Activated CD8-positive, alpha-beta memory T cell treated with anti-CD3 and anti-CD28 coated beads for 36 hours (primary cell): ENCODE measurements at regions not wholly inside any gene's neighbourhood (a gene's known extent, or its start where the extent isn't known, plus 50 kb on each side); places are given as distances from the start of the nearest gene placed in this dataset.

Experiments
- CTCF ChIA-PET: fragments of 350-600 bp; sonication (Branson Sonifier 250); formaldehyde crosslinking; loops from one replicate; lab custom pipeline; 2021; ENCODE audit warnings: antibody characterized with exemption; lab: Charles Lee
- POLR2A ChIA-PET: fragments of 350-600 bp; sonication (Branson Sonifier 250); formaldehyde crosslinking; loops from one replicate; lab custom pipeline; 2021; ENCODE audit warnings: antibody characterized with exemption; lab: Charles Lee

DNA sequence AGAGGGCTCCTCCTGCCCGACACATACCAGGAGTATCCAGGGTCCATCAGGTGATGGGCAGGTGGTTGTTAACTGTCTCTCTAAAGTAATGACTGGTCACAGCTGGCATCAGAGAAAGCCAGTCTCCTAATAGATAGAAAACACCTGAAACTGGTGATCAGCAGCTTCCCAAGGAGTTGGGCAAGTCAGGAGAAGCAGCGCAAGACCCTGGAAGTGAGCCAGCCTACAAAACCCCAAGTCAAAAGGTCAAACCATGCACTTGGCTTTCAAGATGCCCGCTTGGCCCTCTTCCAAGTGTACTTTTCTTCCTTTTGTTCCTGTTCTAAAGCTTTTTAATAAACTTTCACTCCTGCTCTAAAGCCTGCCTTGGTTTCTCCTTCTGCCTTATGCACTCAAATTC lies 815.2 kb downstream of the DCDC2C start:
- POLR2A ChIA-PET = no interaction called here
- CTCF ChIA-PET = no interaction called here

DNA sequence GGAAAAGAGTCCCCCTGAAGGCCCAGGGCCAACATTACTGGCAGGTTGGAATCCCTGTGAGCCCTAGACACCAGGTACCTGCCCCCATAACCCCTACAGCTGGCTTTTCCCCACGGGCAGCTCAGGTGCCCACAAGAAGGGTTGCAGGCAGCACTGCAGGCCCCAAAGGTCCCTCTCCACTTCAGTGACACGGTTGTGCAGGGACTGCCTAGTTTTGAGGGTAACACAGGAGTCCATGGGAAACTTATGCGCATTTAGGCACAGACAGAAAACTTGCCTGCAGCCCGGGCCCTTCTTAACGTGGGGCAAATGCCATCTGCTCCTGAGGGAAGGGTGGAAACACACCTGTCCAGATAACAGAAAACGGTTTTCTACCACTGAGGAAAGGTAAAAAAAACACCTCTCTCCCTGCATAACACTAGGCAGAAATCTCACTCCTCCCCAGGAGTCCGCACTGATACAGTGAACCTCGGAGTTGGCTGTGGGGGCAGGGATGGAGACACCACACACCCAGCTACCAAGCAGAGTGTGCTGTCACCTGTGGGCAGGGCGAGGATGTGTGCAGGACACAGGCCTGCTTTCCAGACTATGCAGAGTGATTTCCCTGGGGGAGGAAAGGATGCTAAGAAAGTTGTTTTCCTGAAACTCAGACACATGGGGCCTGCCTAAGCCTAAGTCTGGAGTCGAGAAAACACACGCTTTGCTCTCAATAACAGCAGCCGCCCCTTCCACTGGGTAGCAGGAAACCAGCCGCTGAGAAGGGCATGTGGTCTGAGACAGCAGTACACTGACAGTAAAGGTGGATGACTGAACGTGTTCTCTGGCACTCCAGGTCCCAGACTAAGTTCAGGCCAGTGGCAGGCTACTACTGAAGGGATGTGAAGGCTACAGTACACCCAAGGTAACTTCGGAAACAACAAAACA lies 819.4 kb downstream of the DCDC2C start:
- ChIA-PET POLR2A (no interaction called here), CTCF (no interaction called here)

DNA sequence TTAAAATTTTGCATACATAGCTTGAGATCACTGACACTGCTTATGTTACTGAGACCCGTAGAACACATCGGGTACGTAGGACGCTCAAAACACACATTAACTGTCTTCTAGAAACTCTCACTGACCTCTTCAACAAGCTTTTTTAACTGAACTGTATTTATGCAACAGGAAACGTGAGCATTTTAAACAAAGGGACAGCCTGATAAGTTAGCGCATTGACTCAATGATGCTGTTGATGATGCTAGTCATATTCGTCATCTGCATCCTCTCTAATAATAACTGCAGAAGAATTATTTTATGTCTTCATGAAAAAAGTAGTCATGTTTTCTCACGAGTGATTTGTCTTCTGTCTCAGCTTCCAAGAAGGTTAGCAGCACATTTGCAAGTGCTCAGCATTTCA lies 824.0 kb downstream of the DCDC2C start:
- CTCF ChIA-PET = no interaction called here
- POLR2A ChIA-PET = no interaction called here

DNA sequence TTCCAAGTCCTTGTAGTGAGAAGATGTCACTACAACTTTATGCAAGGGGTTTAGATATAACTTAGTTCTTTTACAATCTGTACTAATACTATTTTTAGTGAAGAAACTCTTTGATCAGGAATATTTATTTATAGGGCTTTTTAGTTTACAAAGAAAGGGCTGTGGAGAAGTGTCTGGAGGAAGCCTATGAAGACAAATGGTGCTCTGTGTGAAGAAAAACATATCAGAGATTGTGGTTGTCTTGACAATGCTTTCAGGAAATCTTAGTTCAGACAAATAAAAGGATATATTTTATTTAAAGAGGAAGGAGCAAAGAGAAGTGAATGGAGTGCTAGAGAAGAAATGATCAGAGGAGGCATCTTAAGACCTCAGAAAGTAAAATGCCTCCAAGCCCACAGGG lies 824.9 kb downstream of the DCDC2C start:
- CTCF ChIA-PET = no interaction called here
- POLR2A ChIA-PET = no interaction called here

DNA sequence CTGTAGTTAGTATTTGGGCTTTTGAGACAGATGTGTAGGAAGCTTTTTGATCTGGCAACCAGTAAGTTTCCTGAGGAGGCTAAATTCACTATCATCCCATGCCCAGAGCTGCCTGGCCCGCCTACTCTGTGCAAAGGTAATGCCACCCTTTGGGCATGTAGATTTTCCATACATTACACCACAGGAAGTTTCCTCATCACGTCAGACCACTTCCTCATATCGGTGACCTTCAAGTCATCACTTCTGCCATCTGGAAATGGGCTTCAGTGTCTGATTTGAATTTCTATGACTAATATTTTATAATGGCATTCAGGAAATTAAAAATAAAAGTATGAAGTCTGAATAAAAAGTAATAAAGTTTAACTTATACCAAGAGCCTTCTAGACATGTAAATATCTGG lies 825.4 kb downstream of the DCDC2C start:
- ChIA-PET POLR2A (no interaction called here), CTCF (no interaction called here)

DNA sequence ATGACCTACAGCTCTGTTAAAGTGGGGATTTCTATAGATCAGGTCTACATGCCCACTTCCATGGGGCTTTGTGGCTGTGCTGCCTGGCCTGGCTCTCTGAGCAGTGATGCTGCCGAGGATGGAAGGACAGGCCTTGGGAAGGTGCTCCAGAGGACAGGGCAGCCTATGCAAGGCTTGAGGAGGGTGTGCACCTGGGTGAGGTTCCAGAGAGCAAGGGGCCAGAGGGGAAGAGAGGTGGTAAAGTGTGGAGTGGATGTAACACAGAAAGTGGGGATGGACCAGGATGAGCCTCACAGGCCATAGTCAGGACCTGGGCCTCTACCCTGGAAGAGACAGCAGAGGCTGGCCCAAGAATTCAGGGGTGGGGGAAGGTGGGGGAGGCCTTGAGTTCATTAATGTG lies 826.4 kb downstream of the DCDC2C start:
- ChIA-PET CTCF (no interaction called here), POLR2A (no interaction called here)

DNA sequence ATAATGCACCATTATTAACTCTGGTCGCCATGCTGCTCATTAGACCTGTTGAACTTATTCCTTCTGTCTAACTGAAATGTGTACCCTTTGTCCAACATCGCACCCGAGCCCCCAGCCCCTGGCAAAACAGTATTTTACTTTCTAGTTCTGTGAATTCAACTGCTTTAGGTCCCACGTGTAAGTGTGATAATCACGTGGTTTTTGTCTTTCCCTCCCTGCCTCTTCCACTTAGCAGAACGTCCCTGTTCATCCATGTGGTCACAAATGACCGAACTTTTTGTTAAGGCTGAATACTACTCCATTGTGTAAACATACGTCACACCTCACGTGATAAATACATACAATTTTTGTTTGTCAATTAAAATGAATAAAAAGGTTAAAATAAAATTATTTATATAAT lies 826.9 kb downstream of the DCDC2C start:
- CTCF ChIA-PET = no interaction called here
- POLR2A ChIA-PET = no interaction called here

DNA sequence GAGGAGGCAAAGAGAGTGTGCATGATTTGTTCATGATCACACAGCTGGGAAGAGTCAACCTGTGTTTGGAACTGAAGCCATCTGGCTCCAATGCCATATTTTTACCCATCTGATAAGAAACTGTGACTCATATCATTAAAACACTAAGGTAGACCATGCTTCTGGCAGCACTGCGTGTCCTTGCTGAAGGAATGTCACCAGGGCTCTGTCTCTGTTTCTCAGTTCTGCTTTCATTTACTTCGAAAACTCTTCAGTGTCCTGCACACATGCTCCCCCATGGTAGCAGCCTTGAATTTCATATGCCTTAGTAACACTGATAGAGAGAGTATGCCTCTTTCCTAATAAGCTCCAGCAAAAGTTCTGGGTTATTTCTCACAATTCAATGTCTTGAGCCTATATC lies 830.4 kb downstream of the DCDC2C start:
- ChIA-PET CTCF (no interaction called here), POLR2A (no interaction called here)

DNA sequence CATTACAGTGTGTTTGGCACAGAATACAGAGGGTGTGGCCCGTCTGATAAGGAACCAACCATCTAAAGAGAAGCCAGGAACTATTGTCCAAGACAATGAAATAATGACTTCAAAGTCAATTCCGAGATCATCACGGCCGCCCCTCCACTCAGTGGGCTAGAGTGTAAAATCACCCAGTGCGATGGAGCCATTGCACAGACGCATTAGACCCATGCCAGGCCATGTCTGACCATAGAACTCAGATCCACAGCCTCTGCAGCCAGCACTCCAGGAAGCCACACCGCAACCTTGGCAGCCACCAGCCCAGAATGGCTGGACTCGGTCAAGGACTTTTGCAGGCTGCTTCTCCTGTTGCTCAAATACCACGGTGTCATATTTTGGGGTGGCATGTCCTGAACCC lies 835.7 kb downstream of the DCDC2C start:
- POLR2A ChIA-PET = no interaction called here
- CTCF ChIA-PET = no interaction called here

DNA sequence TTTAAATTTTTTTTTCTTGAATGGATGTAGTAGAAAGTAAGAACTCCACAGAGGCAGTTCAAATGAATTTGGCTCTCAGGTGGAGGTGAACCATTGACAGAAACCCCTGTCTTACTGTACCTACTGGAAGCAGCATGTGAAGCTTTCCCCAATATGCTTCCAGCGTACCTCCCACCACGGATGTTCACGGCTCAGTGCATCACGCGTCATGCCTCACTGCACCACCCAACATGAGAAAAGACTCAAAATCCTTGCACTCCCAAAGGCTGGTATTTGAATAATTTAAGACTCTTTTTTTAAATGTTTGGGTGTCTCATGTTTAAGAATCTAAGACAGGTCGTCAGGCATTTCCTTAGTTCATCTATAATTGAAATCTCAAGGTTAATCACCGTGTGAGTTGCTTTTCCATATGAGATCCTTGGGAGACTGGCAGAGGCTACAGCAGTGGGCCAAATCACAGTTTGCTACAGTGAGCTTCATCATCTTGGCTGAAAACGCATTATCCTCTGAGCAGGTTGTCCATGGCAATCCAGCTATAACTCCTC lies 846.4 kb downstream of the DCDC2C start:
- POLR2A ChIA-PET = no interaction called here
- CTCF ChIA-PET = no interaction called here

DNA sequence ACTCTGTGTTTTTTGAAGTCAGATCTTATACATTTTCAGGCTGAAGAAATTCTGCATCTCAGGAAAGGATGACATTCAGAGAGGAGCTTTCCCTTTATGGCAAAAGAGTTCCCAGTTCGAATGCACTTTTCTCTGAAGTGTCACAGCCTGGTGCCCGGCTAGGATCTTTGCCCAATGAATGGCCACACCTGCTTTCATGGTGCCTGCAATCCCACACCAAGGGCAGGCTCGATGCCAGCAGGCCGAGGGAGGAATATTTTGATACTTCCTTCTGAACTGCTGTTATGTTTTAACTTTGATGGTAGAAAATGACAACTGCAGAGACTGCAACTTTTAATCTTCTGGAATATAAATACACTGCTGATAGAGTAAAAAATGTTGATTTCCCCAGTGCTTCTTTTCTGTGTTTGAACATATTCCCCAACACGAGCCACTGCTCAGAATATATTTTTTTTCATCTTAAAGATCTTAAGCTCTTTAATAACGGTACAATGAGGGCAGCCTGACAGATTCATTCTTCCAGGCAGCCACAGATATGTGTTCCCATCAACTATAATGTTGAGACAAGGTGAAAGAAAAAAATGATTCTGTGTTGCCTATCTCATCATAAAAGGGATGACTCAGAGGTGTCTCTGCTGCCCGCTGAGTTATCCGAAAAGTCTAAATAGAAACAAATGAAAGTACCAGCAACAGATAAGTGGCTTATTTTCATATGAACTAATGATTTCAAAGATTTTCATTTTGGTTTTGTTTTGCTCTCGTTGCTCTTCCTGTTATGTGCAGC lies 848.5 kb downstream of the DCDC2C start:
- CTCF ChIA-PET = no interaction called here
- POLR2A ChIA-PET = no interaction called here

DNA sequence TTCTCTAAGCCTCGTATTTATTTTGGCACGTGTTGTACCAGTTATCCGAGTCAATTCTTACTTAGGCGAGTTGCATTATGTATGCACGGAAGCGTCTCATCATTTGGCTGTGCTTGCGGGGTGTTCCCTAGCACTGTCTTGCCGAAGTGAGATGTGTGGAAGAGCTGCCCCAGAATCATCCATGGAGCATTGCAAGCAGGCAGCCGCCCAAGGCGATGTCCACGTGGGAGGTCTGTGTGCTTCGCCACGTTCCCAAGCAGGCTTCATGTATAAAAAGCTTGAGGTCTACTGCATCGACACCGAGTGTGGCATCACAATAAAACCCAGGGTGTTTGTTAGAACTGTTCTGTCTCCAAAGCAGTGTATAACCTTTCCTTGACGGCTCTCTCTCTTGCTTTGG lies 849.9 kb downstream of the DCDC2C start:
- POLR2A ChIA-PET = no interaction called here

DNA sequence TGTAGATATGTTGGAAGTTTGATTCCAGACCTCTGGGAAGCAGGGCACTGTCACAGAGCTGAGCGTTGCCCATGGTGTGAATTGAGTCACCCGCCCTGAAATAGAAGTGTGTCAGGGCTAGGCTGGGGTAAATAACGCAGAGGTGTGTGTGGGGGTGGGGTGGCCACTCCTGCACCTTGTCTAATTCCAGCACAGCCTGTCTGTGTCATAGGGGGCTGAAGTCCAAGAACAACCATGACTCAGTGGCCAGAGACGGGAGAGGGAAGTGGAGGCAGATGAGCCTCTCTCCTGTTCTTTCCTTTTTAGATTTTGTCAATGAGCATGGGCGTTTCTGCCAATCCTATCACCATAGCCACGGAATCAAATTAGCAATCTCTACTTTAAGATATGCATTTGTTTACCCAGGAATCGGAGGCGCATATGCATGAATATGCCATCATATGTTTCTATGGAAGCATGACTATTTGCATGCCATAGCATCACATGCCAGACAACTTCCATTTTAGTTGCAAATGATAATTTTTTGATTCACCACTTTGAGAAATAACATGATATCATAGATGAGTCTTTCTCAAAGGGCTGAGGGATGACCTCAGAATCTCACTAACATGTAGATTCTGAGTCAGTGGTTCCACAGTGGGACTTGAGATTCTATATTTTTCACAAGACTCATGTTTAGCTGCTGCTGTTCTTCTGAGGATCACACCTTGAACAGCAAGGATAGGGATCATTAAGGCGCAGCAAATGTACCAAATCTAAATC lies 852.9 kb downstream of the DCDC2C start:
- ChIA-PET POLR2A (no interaction called here), CTCF (no interaction called here)

More for the DNA sequence above, 849.9 kb downstream of the DCDC2C start:
- CTCF ChIA-PET = no interaction called here

DNA sequence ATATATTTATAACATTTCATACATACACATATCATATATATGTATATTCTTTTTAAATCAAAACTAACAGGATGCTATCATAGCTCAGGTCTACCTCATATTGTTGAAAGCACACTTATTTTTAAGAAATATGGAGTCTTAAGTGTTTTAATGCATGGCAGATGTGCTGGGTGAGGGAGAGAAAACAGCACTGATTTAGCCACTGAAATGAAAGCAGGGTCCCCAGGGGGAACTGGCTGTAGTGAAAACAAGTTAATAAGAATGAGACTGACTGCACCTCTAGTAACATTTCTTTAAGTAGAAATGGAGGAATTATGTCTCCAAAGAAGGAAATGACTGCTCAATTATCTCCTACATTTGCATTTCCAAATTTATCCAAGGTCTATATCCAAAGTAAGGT lies 857.8 kb downstream of the DCDC2C start:
- POLR2A ChIA-PET = no interaction called here
- CTCF ChIA-PET = no interaction called here

DNA sequence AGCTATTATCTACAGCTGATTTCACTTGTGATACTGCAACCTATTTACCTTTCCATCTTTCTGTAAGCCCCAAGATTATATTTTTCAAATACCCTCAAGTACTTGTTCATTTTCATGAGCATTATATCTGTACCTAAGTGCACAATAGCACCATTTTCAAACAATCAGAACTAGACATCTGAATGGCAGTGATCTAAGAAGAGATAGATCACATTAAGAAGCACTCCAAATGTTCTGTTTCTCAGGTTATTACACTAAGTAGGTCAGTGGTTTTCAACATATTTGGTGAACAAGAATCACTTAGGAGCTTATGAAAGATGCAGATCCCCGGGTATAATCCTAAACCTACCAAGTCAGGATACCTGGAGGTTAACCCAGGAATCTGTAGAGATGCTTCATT lies 872.7 kb downstream of the DCDC2C start:
- ChIA-PET CTCF (no interaction called here), POLR2A (no interaction called here)

DNA sequence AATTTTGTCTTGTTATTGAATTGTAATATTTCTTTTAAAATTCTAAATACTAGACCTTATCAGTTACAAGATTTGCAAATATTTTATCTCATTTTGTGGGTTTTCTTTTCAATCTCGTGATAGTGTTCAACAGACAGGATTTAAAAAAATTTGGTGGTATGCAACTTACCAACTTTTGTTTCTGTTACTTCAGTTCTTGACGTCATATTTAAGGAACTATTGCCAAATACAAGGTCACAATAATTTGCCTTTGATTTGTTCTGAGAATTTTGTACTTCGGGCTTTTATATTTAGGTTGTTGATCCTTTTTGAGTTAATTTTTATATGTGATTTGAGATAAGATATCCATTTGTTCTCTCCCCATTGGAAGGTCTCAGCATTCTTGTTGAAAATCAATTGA lies 876.6 kb downstream of the DCDC2C start:
- CTCF ChIA-PET = no interaction called here
- POLR2A ChIA-PET = no interaction called here

DNA sequence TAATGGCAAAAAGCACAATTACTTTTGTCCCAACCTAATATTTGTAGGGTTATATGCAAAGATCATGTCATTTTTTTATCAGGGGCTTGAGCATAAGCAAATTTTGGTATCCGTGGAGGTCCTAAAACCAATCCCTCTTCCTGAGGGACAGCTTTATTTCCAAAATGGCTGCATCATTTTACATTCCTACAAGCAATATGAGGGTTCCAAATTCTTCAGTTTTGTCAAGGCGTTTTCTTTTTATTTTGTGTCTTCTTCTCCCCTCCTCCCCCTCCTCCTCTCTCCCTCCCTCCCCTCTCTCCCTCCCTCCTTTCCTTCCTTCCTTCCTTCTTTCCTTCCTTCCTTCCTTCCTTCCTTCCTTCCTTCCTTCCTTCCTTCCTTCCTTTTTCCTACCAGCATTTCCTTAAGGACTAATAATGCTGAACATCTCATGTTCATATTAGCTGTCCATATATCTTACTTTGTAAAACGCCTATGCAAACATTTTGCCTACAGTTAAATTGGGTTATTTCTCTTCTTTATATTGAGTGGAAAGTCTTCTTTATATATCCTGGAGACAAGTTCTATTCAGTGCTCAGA lies 881.8 kb downstream of the DCDC2C start:
- POLR2A ChIA-PET = interaction anchor here (0.6 kb wide), 1 partner anchor 550 kb away, joined by 4 read pairs; no protein-coding TSS in a partner anchor
- CTCF ChIA-PET = no interaction called here

DNA sequence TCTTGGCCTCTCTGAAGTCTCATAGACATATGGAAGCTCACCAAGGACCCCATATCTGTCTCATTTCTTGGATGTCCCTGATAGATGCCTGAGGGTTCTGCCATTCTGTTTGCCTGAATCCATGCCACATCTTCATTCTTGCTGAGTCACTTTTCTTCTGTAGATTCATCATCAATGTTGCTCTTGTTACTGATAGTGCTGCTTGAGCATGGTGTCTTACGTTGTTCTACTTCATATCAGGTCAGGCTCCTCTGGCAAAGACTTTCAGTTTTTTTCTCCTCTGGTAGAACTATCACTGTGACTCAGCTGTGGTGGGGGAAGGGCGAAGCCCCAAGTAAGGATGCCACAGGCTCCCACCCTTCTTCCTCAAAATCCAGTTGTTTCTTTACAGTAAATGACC lies 885.2 kb downstream of the DCDC2C start:
- ChIA-PET POLR2A (no interaction called here), CTCF (no interaction called here)

DNA sequence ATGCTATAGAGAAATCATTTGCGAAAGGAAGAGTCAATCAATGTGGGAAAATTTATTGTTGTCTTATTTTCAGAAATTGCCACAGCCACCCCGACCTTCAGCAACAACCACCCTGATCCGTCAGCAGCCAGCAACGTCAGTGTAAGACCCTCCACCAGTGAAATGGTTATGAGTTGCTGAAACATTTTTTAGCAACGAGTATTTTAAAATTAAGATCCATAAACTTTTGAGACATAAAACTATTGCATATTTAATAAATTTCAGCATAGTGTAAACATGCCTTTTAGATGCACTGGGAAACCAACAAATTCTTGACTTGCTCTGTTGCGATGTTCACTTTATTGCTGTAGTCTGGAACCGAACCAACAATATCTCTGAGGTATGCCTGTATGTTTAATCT lies 887.9 kb downstream of the DCDC2C start:
- ChIA-PET POLR2A (no interaction called here), CTCF (no interaction called here)

DNA sequence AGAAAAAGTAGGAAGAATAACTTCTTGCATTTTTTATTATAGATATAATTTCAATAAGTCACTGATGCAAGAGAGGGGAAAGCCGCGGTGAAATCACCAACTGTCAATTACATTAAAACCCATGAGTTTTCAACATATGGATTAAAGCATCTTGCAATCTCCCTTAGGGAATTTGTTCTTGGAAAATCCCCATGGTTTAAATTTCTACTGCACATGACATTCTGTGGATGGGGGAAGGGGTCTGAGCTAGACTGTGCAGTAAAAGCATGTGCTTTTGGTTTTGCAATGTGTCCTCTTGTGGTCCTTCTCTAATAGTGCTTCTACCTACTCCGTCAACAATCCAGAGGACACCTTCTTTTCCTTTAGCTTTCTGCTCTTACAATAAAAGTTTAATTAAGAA lies 894.0 kb downstream of the DCDC2C start:
- ChIA-PET CTCF (no interaction called here), POLR2A (no interaction called here)
